ENCODE measurements at regions not wholly inside any gene's neighbourhood (a gene's known extent, or its start where the extent isn't known, plus 50 kb on each side); places are given as distances from the start of the nearest gene placed in this dataset.

DNA sequence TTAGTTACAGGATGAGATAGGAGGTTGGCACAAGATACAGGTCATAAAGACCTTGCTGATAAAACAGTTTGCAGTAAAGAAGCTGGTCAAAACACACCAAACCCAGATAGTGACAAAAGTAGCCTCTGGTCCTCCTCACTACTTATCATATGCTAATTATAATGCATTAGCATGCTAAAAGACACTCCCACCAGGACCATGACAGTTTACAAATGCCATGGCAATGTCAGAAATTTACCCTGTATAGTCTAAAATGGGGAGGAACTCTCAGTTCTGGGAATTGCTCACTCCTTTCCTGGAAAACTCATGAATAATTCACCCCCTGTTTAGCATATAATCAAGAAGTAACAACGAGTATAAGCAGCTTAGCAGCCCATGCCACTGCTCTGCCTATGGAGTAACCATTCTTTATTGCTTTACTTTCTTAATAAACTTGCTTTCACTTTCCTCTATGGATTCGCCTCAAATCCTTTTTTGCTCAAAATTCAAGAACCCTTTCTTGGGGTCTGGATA, 1254.4 kb downstream of the PCDH7 start (continued):
- TF ChIP-seq, protein P1, sequence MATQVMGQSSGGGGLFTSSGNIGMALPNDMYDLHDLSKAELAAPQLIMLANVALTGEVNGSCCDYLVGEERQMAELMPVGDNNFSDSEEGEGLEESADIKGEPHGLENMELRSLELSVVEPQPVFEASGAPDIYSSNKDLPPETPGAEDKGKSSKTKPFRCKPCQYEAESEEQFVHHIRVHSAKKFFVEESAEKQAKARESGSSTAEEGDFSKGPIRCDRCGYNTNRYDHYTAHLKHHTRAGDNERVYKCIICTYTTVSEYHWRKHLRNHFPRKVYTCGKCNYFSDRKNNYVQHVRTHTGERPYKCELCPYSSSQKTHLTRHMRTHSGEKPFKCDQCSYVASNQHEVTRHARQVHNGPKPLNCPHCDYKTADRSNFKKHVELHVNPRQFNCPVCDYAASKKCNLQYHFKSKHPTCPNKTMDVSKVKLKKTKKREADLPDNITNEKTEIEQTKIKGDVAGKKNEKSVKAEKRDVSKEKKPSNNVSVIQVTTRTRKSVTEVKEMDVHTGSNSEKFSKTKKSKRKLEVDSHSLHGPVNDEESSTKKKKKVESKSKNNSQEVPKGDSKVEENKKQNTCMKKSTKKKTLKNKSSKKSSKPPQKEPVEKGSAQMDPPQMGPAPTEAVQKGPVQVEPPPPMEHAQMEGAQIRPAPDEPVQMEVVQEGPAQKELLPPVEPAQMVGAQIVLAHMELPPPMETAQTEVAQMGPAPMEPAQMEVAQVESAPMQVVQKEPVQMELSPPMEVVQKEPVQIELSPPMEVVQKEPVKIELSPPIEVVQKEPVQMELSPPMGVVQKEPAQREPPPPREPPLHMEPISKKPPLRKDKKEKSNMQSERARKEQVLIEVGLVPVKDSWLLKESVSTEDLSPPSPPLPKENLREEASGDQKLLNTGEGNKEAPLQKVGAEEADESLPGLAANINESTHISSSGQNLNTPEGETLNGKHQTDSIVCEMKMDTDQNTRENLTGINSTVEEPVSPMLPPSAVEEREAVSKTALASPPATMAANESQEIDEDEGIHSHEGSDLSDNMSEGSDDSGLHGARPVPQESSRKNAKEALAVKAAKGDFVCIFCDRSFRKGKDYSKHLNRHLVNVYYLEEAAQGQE (IDR thresholded peaks at IDR 0.05; ENCODE audit: low read depth) = no peak
- no peak for TF ChIP-seq EZH2phosphoT487 (IDR thresholded peaks at IDR 0.05; ENCODE audit: borderline replicate concordance)
- no peak for TF ChIP-seq EGR1 (IDR thresholded peaks at IDR 0.05; ENCODE audit: low read depth)

DNA sequence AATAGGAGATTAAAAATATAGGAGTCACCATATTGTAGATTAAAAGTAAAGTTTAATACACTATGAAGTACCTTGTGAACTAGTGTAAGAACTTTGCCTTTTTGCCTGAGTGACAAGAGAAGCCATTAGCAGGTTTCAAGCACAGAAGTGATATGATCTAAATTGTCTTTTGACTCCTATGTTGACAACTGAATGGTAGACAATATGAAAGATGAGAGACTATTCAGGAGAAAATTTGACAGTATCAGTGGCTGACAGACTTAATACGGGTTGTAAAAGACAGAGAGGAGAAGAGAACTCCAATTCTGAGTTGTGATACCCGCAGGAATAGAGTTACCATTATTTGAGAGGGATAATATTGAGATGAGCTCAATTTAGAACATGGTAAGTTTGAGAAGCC, 1259.8 kb downstream of the PCDH7 start:
- Histone ChIP-seq H3K79me2 (ENCODE audit: insufficient read depth, low read length) (no peaks in the 10 kb centered on the region), H3K4me3 (replicated peaks in 1 of 2; ENCODE audit: low read depth in 1 of 2, low read length in 2 of 2) (no peak overlapping the region), H3K9ac (ENCODE audit: low read length) (no peak overlapping the region), H4K20me1 (ENCODE audit: insufficient read depth) (no peaks in the 10 kb centered on the region), H3K4me1 (ENCODE audit: control insufficient read depth in 1 of 2, insufficient read depth in 2 of 2, low read length in 2 of 2) (no peaks in the 10 kb centered on the region), H3K4me2 (ENCODE audit: low read length) (no peak overlapping the region), H3K9me3 (ENCODE audit: control insufficient read depth in 1 of 2, insufficient read depth in 1 of 2, low read depth in 1 of 2, low read length in 2 of 2) (no peaks in the 10 kb centered on the region), H2AFZ (ENCODE audit: low read depth, low read length, poor library complexity, severe bottlenecking) (no peak overlapping the region), H3K27me3 (ENCODE audit: insufficient read depth, low read length) (no peaks in the 10 kb centered on the region), H3K27ac (ENCODE audit: low read depth, low read length) (no peak overlapping the region), H3K9me2 (ENCODE audit: insufficient read depth) (no peaks in the 10 kb centered on the region), H3K36me3 (ENCODE audit: control insufficient read depth in 1 of 2, insufficient read depth in 2 of 2, low read length in 2 of 2) (no peaks in the 10 kb centered on the region)
- ChIA-PET RAD21 (ENCODE audit: low non-redundant PET in 1 of 2, low total read pairs in 2 of 2, uncharacterized antibody in 2 of 2, unreplicated experiment in 2 of 2) (no interaction called here), CTCF (no interaction called here), POLR2A (no interaction called here)
- ATAC-seq = no peak
- TF ChIP-seq SP1 (IDR thresholded peaks at IDR 0.05; ENCODE audit: low read depth) = no peak
- no peak for TF ChIP-seq TCF7L2 (IDR thresholded peaks at IDR 0.05; ENCODE audit: borderline replicate concordance, extremely low read depth, insufficient read depth, insufficient read length)
- no peak for TF ChIP-seq ELF1 (IDR thresholded peaks at IDR 0.05; ENCODE audit: borderline replicate concordance, low read depth)
- TF ChIP-seq POLR2AphosphoS5 (IDR thresholded peaks at IDR 0.05; ENCODE audit: low read depth, low read length) = no peak
- TF ChIP-seq EZH2 (IDR thresholded peaks at IDR 0.05) = no peak
- TF ChIP-seq POLR2A (IDR thresholded peaks at IDR 0.05; ENCODE audit: borderline replicate concordance, extremely low read depth, insufficient read depth, insufficient read length) = no peak
- DNase-seq (ENCODE audit: low read depth, low spot score) = no peak
- intact Hi-C loops (cut with micrococcal nuclease) = no loop called here
- BruUV-seq (replicated peaks) = no TSS peak

Data from HCT116 (cell line).